T-helper 1 cell treated with Interleukin-12 subunit alpha and Interleukin-12 subunit beta and Interleukin-4 antibody, amounts not matched to agents 30 μg/mL and 1 μg/mL, for 36 hours (primary cell): ENCODE measurements at regions not wholly inside any gene's neighbourhood (a gene's known extent, or its start where the extent isn't known, plus 50 kb on each side); places are given as distances from the start of the nearest gene placed in this dataset.
"Not testable (repeated sequence)": the region's sequence is repeated elsewhere in the genome, so short reads cannot be mapped to it uniquely, and the experiment has no call there.

ENCODE experiments used
- H3K27ac Mint-ChIP-seq: one replicate; pipeline ENCODE4 v1.8.0; 2021; ENCODE audit warnings: mild to moderate bottlenecking, mixed read lengths
- H3K27me3 Mint-ChIP-seq: one replicate; pipeline ENCODE4 v1.8.0; 2021; ENCODE audit warnings: low read depth, mixed read lengths
- H3K36me3 Mint-ChIP-seq: one replicate; pipeline ENCODE4 v1.8.0; 2021; ENCODE audit warnings: low read depth, mixed read lengths
- H3K4me1 Mint-ChIP-seq: one replicate; pipeline ENCODE4 v1.8.0; 2021; ENCODE audit warnings: low read depth, mixed read lengths
- H3K4me3 Mint-ChIP-seq: one replicate; pipeline ENCODE4 v1.8.0; 2021; ENCODE audit warnings: mild to moderate bottlenecking, moderate library complexity, mixed read lengths
- H3K9me3 Mint-ChIP-seq: one replicate; pipeline ENCODE4 v1.8.0; 2021; ENCODE audit warnings: mixed read lengths

- not testable (repeated sequence) for H3K27ac Mint-ChIP-seq, H3K4me1 Mint-ChIP-seq, H3K4me3 Mint-ChIP-seq, H3K9me3 Mint-ChIP-seq, H3K27me3 Mint-ChIP-seq, H3K36me3 Mint-ChIP-seq
These were observed 100.1 kb downstream of the BUB3 start for GRCh38 chr10:123254343-123254742.

- Mint-ChIP-seq H3K27ac (no peak overlapping the region), H3K9me3 (no peaks in the 10 kb centered on the region), H3K27me3 (no peaks in the 10 kb centered on the region), H3K36me3 (no peaks in the 10 kb centered on the region), H3K4me1 (no peaks in the 10 kb centered on the region), H3K4me3 (no peak overlapping the region)
These were observed 103.8 kb downstream of the BUB3 start for GRCh38 chr10:123257904-123258456.

GRCh38 chr10:123259081-123259480 is 104.9 kb downstream of the BUB3 start:
- Mint-ChIP-seq H3K27me3 (no peaks in the 10 kb centered on the region), H3K27ac (no peak overlapping the region), H3K4me3 (no peak overlapping the region)

DNA sequence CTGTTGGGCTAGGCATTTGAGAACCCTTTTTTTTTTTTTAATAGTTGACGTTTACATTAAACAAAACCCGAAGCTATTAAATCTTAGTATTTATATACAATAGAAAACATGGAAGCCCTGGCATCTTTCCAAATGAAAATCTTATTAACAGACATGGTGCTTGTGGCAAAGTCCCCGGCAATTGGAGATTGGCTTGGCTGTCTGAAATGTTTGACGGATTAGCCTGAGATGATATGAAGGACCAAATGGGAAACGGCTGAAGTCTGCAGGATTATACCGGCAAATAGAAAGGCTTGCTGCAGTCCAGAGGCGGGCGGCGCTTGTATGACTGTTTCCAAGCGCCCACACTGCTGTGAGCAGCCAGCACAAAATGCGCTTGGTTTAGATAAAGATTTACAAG is 105.6 kb downstream of the BUB3 start:
- no peak overlapping the region for H3K4me3 Mint-ChIP-seq
- H3K9me3 Mint-ChIP-seq, result no peaks in the 10 kb centered on the region
- no peaks in the 10 kb centered on the region for H3K27me3 Mint-ChIP-seq
- H3K27ac Mint-ChIP-seq, result no peak overlapping the region
- no peaks in the 10 kb centered on the region for H3K4me1 Mint-ChIP-seq
- no peaks in the 10 kb centered on the region for H3K36me3 Mint-ChIP-seq

More at GRCh38 chr10:123259081-123259480, 104.9 kb downstream of the BUB3 start:
- no peaks in the 10 kb centered on the region for H3K36me3 Mint-ChIP-seq
- no peaks in the 10 kb centered on the region for H3K4me1 Mint-ChIP-seq
- no peaks in the 10 kb centered on the region for H3K9me3 Mint-ChIP-seq

GRCh38 chr10:123262456-123262855 is 108.3 kb downstream of the BUB3 start:
- H3K9me3 Mint-ChIP-seq, result no peaks in the 10 kb centered on the region
- H3K36me3 Mint-ChIP-seq, result no peaks in the 10 kb centered on the region
- H3K4me3 Mint-ChIP-seq, result no peak overlapping the region
- no peaks in the 10 kb centered on the region for H3K27me3 Mint-ChIP-seq
- H3K4me1 Mint-ChIP-seq, result no peaks in the 10 kb centered on the region
- H3K27ac Mint-ChIP-seq, result no peak overlapping the region

DNA sequence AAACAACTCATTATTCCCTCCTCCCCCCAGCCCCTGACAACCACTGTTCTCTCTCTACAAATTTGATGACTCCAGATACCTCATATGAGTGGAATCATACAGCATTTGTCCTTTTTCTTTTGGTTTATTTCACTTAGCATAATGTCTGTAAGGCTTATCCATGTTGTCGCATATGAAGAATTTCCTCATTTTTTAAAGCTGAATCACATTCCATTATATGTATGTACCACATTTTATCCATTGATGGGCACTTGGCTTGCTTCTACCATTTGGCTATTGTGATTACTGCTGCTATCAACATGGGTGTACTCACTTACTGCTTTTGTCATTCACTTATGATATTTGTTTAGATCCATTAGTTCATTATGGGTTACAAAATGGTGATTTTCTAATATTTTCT is 112.8 kb downstream of the BUB3 start:
- no peak overlapping the region for H3K4me3 Mint-ChIP-seq
- no peaks in the 10 kb centered on the region for H3K9me3 Mint-ChIP-seq
- H3K36me3 Mint-ChIP-seq, result no peaks in the 10 kb centered on the region
- H3K27me3 Mint-ChIP-seq, result peaks cover 11% of the 10 kb centered on the region
- H3K4me1 Mint-ChIP-seq, result no peaks in the 10 kb centered on the region
- no peak overlapping the region for H3K27ac Mint-ChIP-seq

GRCh38 chr10:123269017-123269552 is 114.9 kb downstream of the BUB3 start:
- peaks cover 15% of the 10 kb centered on the region for H3K27me3 Mint-ChIP-seq
- no peak overlapping the region for H3K4me3 Mint-ChIP-seq
- H3K27ac Mint-ChIP-seq, result no peak overlapping the region

GRCh38 chr10:123269675-123270074 is 115.5 kb downstream of the BUB3 start:
- H3K36me3 Mint-ChIP-seq, result no peaks in the 10 kb centered on the region
- H3K4me3 Mint-ChIP-seq, result no peak overlapping the region
- H3K27ac Mint-ChIP-seq, result no peak overlapping the region
- H3K27me3 Mint-ChIP-seq, result peaks cover 18% of the 10 kb centered on the region
- H3K9me3 Mint-ChIP-seq, result no peaks in the 10 kb centered on the region
- H3K4me1 Mint-ChIP-seq, result no peaks in the 10 kb centered on the region

More at GRCh38 chr10:123269017-123269552, 114.9 kb downstream of the BUB3 start:
- Mint-ChIP-seq H3K9me3 (no peaks in the 10 kb centered on the region), H3K36me3 (no peaks in the 10 kb centered on the region), H3K4me1 (no peaks in the 10 kb centered on the region)

DNA sequence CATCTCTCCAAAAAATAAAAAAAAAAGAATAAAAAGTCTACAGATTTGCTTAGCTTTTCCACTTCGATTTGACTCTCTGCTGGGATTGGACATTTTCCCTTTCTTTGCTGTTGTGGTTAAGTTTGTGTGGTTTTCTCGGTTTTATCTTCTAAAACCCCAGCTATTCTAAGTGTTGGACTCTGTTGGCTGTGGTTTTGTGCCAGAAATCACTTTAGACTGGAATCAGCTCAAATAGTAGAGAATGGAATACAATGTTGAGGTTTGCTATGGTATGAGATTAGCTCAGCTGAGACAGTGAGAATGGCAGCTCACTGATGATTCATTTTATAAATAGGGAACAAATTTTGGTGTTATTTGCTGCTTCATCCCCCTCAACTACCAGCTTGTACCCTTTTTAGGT is 116.0 kb downstream of the BUB3 start:
- Mint-ChIP-seq H3K27ac (no peak overlapping the region), H3K4me1 (no peaks in the 10 kb centered on the region), H3K36me3 (no peaks in the 10 kb centered on the region)

GRCh38 chr10:123270806-123271205 is 116.6 kb downstream of the BUB3 start:
- no peaks in the 10 kb centered on the region for H3K9me3 Mint-ChIP-seq
- H3K4me1 Mint-ChIP-seq, result no peaks in the 10 kb centered on the region
- H3K4me3 Mint-ChIP-seq, result no peak overlapping the region
- H3K27ac Mint-ChIP-seq, result no peak overlapping the region
- peaks cover 30% of the 10 kb centered on the region for H3K27me3 Mint-ChIP-seq
- H3K36me3 Mint-ChIP-seq, result peaks cover 1% of the 10 kb centered on the region

More for the DNA sequence above, 116.0 kb downstream of the BUB3 start:
- Mint-ChIP-seq H3K27me3 (peaks cover 24% of the 10 kb centered on the region), H3K4me3 (no peak overlapping the region), H3K9me3 (no peaks in the 10 kb centered on the region)

DNA sequence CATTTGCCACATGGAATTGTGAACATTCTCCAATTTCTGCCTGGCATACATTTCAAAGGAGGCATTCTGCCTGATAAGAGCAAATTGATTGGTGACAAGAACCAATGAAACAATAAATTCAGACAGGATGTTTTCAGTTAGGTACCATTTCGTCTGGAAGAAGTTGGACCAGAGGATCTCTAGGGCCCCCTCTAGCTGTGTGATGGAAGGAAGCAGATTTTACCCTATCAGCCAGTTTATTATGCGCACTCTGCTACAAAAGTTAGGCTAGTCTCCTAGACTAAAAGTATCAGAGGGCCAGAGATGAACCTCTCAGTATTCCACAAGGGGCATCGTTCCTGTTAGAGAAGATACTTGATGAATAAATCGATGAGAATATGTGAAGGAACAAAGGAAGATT is 118.0 kb downstream of the BUB3 start:
- Mint-ChIP-seq H3K27ac (no peak overlapping the region), H3K4me1 (no peaks in the 10 kb centered on the region)

GRCh38 chr10:123274306-123275135 is 120.3 kb downstream of the BUB3 start:
- Mint-ChIP-seq H3K36me3 (peaks cover 1% of the 10 kb centered on the region), H3K27ac (no peak overlapping the region), H3K27me3 (peaks cover 24% of the 10 kb centered on the region), H3K4me1 (no peaks in the 10 kb centered on the region), H3K4me3 (no peak overlapping the region), H3K9me3 (no peaks in the 10 kb centered on the region)

More for the DNA sequence above, 118.0 kb downstream of the BUB3 start:
- Mint-ChIP-seq H3K27me3 (peaks cover 31% of the 10 kb centered on the region), H3K36me3 (peaks cover 1% of the 10 kb centered on the region), H3K9me3 (no peaks in the 10 kb centered on the region), H3K4me3 (no peak overlapping the region)

GRCh38 chr10:123275136-123275564 is 120.9 kb downstream of the BUB3 start:
- H3K27ac Mint-ChIP-seq, result no peak overlapping the region
- peaks cover 1% of the 10 kb centered on the region for H3K36me3 Mint-ChIP-seq
- H3K9me3 Mint-ChIP-seq, result no peaks in the 10 kb centered on the region
- H3K4me3 Mint-ChIP-seq, result no peak overlapping the region
- H3K4me1 Mint-ChIP-seq, result no peaks in the 10 kb centered on the region
- peaks cover 24% of the 10 kb centered on the region for H3K27me3 Mint-ChIP-seq

DNA sequence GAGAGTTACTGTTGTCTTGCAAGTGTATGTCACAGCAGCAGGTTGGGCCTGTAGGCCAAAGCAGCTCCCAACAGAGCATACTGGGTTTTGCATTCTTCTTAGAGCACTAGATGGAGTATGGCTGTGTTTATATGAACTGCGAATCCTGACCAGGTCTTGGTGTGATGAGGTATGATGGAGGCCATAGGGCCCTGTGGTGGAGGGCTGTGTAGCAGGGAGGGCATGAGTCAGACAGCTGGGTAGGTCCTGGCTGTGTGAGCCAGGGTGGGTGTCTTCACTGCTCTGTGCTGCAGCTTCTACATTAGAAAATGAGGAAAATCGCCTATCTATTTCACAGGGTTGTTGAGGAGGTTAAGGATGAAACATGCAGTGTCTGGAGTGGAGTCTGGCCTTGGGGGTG is 124.2 kb downstream of the BUB3 start:
- Mint-ChIP-seq H3K27ac (no peak overlapping the region), H3K9me3 (no peaks in the 10 kb centered on the region), H3K27me3 (peaks cover 16% of the 10 kb centered on the region), H3K4me3 (no peak overlapping the region), H3K36me3 (peaks cover 1% of the 10 kb centered on the region), H3K4me1 (no peaks in the 10 kb centered on the region)

- not testable (repeated sequence) for H3K27ac Mint-ChIP-seq, H3K9me3 Mint-ChIP-seq, H3K4me3 Mint-ChIP-seq, H3K4me1 Mint-ChIP-seq, H3K36me3 Mint-ChIP-seq, H3K27me3 Mint-ChIP-seq
These were observed 129.2 kb downstream of the BUB3 start for GRCh38 chr10:123283371-123283770.
